AG10803 (cell line): ENCODE measurements at regions not wholly inside any gene's neighbourhood (a gene's known extent, or its start where the extent isn't known, plus 50 kb on each side); places are given as distances from the start of the nearest gene placed in this dataset.
A peak's percentile ranks its signal among the peaks of the same experiment; 100 is the strongest.

Source experiments
- DNase-seq: peaks from one replicate; pipeline ENCODE4 v3.0.0; 2010; ENCODE audit warnings: low read depth
- H3K4me3 ChIP-seq: 2 replicates; pipeline ENCODE4 v1.5.1; 2011; ENCODE audit warnings: mild to moderate bottlenecking, low read length, control low read depth
- CTCF ChIP-seq: conservative IDR thresholded peaks from 2 replicates; pipeline ENCODE4 v1.5.1; 2011; ENCODE audit warnings: mild to moderate bottlenecking, low read length, control low read depth, inconsistent platforms

DNA sequence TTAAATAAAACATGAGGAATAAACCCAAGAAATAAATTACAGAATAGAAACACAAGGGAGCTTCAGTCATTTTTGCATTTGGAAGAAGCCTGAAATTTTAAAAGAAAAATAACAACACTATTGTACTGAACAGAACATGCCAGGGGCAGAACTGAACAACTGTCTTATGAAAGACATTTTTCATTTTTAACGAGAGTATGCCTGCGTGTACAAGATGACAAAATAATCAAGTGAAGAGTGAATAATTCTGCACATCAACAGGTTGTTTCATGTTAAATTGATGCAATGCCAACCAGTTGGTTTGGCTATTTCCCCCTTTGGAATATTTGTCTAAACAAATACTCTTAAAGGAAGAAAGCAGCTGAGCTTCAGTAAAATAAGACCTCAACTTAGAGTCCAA is 103.3 kb upstream of the BTG1 start:
- no peak overlapping the region for H3K4me3 ChIP-seq
- DNase-seq = no peak
- no peak for TF ChIP-seq CTCF

GRCh38 chr12:92244036-92244435 is 98.4 kb upstream of the BTG1 start:
- TF ChIP-seq CTCF = 0 out of 2 replicates have a peak, but pooled peaks have one; percentile 13
- peak; percentile 63 for DNase-seq
- H3K4me3 ChIP-seq = no peak overlapping the region

GRCh38 chr12:92242907-92243306 is 97.3 kb upstream of the BTG1 start:
- no peak overlapping the region for H3K4me3 ChIP-seq
- peak; percentile 87 for DNase-seq
- no peak for TF ChIP-seq CTCF

DNA sequence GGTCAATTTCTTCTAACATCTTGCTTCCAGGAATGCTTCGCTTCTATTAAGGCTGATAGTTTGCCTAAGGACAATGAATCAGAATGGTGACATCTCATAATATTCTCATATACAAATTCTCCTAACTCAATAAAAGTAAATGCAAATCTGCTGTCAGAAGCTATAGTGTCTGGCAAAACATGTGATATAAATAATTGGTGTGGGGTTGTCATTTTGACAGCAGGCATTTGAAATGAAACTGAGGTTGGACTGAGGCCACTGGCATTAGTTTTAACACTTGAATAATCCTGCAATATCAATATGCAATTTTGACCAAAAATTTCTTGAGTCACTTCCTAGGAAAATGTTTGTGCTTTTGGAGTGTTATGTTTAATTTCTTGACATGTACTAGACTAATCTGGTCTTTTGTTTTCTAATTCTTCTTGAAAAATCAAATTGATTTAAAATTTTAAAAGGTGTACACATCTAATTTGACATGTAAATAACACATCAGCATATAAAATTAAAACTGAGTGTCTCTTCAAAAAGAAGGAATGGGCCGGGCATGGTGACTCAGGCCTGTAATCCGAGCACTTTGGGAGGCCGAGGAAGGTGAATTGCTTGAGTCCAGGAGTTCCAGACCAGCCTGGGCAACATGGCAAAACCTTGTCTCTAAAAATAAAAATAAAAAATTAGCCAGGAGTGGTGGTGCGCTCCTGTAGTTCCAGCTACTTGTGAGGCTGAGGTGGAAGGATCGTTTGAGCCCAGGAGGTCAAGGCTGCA is 92.3 kb upstream of the BTG1 start:
- DNase-seq = no peak
- no peak overlapping the region for H3K4me3 ChIP-seq
- TF ChIP-seq CTCF = no peak

- no peak for DNase-seq
- H3K4me3 ChIP-seq = no peak overlapping the region
- no peak for TF ChIP-seq CTCF
Measured at GRCh38 chr12:92237262-92237661, 91.6 kb upstream of the BTG1 start.

GRCh38 chr12:92235703-92236472 is 90.2 kb upstream of the BTG1 start:
- DNase-seq = no peak
- no peak overlapping the region for H3K4me3 ChIP-seq
- TF ChIP-seq CTCF = no peak

- TF ChIP-seq CTCF = no peak
- DNase-seq = no peak
- no peak overlapping the region for H3K4me3 ChIP-seq
Measured at GRCh38 chr12:92234533-92234932, 88.9 kb upstream of the BTG1 start.
